HG03108 (cell line): ENCODE measurements at regions not wholly inside any gene's neighbourhood (a gene's known extent, or its start where the extent isn't known, plus 50 kb on each side); places are given as distances from the start of the nearest gene placed in this dataset.

Source experiments
- ATAC-seq: cut with Tn5 transposase; IDR thresholded peaks from one replicate; pipeline ENCODE4 v1.9.1; 2021; ENCODE audit warnings: moderate library complexity; ENCODE audit not compliant: unreplicated experiment

DNA sequence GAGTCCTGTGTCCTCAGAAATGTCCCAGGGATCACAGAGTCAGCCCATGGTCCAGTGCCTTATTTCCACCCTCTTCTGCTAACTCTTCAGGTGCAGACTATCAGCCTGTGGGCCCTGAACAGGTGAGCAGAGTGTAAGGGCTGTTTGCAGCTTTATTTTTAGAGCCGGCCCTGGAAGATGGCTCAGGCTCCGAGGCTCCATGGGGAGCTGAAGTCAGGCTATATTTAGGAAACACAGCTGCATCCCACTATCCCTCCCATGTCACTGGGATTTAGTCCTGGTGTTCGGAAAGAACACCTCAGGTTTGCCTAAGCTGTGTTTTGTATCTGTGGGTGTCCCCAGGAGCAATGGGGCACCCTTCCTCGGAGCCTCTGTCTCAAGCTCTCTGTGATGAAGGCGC is 126.9 kb downstream of the RPS24 start:
- no peak for ATAC-seq

DNA sequence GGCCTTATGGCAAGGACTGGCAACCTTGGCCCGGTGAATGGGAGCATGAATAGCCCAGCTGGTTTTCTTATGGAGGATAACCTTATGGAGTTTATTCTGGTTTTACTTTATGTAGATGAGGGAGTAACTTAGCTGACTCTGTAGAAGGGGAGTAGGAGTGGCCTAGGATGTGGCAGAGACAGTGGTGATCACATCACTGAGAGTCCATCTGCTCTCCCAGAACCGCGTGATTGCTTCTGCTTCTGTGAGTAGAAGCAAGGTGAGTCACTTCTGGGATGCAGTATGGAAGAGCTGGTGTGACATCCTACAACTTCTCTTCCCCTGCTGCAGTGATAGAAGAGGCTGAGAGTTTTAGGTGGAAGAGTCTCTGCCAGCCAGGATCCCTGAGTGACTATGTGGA is 129.2 kb downstream of the RPS24 start:
- no peak for ATAC-seq

DNA sequence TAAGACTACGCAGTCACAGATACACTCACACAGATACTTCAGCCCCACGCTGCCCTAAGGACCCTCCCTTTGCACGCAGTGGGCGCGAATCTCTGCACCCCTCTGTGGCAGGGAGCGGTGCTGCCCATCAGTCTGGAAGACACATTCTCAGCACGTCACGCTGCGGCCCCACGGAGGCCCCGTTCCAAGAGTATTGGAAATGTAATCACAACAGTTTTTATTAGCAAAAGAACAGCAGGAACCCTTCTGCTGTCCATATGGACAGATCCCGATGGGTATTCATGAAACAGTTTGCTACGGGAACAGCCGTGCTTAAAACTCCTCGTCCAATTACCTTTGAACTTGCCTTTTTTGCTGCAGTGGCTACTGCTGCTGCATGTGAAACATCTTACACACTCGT is 131.0 kb downstream of the RPS24 start:
- ATAC-seq = no peak

DNA sequence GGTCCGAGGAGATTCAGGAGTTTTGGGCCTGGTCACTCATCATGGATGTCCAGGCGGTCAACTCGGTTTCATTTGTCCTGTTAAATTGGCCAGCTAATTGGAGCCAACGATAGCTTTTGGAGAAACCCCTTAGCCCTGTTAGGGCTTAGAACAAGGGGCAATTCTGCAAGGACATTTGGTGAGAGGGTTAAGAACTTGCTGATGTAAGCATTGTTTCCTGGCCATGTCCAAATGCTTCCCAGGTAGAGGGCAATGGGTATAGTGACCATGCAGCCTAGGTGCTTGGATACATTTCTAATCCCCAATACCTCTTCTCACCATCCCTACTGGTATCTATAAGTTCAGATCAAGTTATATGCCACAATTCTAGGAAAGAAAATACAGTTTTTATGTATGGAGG is 131.5 kb downstream of the RPS24 start:
- ATAC-seq = no peak

DNA sequence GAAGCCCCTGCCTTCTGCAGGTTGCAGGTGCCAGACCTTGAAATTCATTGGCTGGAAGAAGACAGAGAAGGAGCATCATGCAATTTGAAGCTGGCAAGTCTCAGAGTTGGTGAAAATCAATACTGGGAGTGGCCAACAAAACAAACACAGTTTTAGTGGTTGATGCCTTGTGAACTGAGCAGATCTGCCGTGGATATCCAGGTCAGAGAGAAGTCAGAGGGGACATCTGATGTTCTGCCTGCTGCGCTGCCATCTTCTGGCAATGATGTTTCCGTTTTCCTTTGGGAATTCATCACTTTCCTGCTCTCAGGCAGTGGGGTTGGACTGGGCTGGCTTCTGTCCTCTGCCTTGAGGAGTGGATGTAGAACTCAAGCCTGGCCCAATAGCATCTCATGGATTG is 132.0 kb downstream of the RPS24 start:
- ATAC-seq = no peak

DNA sequence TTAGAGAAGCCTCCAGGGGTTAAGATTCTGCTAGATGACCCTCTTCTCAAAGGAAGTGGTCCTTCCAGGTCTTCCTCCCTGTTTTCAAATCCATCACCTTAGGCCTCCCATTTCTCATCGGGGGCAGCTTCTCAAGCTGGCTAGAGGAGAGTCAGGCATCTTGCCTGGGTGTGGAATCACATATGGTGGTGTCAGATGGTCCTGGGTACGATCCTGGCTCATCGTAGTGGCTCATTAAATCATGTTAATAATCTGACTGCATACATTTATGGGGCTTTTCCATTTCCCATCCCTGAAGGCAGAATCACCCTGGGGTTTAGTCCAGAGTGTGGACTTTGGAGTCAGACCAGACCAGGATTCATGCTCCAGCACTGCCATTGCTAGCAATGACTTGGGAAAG is 132.6 kb downstream of the RPS24 start:
- ATAC-seq = no peak

DNA sequence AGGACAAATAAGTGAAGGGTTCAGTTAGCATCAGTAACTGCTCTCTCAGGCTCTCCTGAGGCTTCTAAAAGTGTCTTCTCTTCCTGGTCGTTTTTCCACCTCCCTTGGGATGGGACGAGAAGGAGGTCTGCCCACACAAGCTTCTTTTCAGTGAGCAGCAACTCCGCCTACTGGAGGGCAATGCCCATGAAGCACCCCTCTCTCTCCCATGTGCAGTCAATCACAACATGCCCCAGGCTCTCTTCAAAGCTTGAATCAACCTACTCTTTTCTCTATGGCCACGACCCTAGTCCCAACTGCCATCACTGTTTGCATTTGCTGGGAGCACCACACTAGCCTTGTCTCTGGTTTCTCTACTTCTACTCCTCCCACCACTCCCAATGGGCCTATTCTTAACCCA is 135.6 kb downstream of the RPS24 start:
- no peak for ATAC-seq

DNA sequence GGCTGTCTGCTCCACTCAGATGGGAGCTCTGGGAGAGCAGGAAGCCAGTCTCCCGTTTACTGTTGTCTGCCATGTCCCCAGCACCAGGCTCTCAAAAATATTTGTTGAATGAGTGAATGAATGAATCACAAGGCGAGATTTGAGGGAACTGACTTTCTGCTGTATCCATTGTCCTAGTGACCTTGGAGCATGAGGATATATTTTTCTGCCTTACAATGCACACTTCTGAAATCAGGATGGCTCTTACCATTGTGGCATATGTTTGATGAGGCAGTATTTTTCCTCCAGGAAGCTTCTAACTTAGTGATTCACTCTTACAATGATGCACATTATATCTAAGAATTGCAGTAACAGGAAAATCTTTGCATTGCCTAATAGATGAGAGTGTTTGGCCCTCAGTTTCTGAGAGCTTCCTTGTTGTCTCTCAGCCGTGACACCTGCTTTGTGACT is 136.4 kb downstream of the RPS24 start:
- ATAC-seq = no peak

DNA sequence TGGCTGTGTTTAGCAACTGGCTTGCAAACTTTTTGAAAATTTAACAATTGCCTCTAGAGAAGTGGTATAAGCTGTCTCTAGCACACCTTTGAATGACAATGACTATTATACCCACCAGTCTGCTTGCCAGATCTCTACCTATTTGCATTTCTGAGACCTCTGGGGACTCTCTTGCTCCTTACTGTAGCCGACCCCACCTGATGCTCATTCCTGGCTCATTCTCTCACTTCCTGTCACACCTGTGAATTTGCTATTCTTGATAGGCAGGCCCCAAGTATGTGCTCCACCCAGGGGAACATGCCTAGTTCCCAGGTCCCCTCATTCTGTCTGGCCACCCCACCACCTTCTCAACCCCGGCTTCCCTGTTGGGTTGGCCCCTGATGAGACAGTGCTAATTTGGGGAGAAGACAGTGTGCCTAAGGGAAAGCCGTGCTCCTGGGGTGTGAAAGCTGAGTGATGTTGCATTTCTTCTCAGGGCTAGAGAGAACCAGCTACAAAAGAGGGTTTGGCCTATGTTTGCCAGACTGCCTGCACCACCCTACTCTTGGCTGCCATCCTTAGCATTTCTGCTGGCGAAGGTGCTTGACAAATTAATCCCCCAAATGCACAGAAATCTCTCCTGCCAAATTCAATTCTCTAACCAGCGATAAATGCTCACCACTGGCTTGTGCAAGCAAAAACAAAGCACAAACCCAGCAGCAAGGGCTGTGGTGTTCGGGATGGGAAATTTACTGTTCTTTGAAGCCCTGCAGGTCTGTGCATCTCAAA is 138.2 kb downstream of the RPS24 start:
- ATAC-seq = no peak

DNA sequence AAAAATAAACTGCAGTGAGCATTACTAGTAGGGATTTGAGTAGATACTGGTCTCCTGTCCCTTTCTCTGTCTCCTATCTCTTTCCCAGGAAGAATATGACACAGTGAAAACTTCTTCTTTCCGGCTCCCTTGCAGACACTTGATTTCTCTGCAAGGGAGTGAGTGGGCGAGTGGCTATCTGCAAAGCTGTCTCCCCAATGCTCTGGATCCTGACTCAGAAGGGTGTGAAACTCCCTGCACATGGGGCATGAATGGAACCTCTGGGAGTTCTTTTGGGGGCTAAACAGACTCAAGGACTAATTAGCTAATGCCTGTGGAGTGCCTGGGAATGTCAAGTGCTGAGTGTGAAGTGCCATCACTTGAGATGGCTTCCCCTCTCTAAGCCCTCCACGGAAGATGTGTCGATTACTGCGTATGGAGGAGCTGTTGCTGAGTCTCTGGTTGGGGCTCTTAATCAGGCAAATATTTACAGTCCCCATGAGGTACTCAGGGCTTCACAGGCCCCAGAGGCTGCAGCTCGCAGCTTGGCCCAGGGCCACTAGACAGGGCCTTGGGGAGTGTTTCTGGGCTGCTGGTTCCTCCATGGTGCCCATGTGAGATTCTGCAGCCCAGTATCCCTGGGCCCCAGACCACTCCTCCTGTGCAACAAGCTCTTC is 139.8 kb downstream of the RPS24 start:
- ATAC-seq = no peak

DNA sequence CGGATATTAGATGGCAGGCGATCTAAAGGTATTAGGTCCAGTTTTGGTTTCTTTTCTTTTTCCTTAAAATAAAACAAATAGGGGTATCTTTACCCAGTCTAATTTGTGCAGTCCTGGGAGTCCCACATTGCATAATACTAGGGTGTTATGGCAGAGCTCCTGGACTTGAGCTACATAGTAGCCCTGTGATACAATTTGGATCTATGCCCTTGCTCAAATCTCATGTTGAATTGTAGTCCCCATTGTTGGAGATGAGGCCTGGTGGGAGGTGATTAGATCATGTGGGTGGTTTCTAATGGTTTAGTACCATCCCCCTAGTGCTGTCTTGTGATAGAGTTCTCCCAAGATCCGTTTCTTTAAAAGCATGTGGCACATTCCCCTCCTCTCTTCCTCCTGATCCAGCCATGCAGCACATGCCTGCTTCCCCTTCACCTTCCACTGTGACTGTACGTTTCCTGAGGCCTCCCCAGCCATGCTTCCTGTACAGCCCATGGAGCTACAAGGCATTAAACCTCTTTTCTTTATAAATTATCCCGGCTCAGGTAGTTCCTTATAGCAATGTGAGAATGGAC is 141.9 kb downstream of the RPS24 start:
- ATAC-seq = no peak

DNA sequence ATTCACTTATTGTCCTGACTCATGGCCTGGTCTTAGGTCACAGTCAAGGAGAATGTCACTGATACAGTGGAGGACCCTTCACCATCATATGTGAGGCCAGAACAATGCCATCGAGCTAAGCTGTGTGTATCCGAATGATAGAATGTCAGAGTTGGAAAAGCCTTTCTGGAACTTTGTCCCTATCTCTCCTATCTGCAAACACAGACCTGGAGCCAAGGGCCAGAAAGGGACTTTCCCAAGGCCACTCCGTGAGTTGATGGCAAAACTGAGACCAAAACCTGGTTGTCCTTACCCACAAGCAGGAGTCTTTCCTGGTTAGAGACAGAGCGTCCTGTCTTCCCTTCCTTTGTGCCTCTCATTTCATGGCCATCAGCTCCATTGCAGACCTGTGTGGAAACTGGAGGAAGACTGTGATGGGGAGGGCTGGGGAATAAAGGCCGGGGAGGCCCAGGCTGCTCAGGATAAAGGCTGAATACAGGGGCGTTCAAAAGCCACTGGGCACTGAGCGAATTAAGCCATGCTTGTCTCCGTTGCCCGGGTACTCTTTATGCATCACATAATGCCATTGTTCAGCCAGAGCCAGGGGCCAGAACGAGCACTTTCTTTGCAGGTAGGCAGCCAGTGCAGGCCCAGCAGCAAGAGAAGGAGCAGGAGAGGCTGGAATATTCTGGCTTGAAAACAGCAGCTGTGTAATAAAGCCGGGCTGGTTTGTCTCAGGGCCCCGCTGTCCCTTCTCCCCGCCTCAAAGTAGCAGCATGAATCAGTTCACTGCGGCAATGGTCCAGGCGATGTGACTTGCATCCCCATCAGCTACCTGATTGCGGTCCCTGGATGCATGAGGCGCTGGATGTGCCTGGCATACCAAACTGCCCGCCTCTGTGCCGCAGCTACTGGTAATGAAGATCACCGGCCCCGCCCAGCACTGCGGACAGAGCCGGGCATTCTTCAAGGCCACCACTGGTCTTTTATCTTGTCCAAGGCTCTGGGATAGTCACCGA is 143.0 kb downstream of the RPS24 start:
- ATAC-seq = no peak

DNA sequence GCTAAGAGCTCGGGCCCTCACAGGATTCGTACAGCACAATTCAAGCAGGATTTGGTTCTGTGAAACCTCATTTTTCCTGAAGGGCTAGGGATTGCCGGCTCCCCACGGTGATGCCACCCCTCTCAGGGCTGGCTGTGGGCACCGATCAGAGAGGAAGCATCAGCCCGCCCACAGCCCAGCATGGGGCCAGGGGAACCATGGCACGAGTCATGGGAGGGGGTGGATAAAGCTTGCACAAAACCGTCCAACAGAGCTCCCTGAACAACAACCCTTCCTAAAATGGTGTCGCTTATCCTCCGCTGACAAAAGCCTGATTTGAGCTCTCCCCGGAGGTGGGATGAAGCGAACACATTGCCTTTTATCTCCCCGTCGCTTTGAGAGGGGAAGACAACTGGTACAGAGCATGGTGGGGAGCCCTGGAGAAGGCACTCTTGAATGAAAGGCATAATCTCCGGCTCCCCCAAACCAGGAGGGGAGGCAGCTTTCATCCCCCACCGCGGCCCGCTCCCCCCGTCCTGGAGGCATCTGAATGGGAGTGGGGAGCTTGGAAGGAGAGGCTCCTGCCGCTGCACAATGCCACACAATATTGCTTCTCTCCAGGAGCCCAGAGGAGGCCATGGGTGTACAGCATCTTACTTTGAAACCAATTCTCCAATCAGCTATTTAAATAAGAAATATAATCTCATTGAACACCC is 144.0 kb downstream of the RPS24 start:
- ATAC-seq = no peak

DNA sequence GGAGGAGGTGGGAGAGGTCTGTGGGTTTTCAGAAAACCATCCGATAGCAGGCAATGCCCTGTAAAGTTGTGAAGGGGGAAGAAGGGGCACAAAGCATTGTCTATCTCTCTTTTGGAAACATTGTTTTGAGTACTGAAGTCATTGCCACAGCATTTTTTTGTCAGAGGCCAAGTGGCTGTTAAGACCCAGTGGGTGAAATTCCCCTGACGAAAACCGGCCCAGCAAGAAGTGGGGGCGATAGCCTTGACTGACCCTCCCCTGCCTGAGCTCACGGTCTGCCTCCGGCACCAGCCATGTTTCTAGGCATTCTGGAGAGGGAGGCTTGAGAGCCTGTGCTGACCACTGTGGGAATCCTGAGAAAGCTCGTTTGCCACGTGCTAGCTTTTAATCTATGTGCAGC is 144.7 kb downstream of the RPS24 start:
- no peak for ATAC-seq

DNA sequence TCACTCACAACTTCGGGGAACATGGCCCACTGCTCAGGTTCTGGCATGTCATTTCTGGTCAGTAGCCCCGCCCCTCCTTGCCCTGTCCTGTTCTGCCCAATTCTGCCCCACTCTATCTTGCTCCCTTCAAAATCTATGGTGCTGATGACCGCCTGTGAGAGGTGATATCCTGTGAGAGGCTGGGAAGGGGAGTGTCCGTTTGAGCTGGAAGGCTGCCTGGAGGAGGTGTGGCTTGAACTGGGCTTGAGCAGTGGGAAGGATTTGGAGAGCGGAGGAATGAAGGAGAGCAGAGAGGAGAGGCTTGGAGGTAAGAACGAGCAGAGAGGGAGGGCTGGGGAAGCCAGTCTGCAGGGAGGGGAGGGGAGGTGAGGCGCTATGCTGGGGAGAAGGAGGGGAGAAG is 145.3 kb downstream of the RPS24 start:
- no peak for ATAC-seq

DNA sequence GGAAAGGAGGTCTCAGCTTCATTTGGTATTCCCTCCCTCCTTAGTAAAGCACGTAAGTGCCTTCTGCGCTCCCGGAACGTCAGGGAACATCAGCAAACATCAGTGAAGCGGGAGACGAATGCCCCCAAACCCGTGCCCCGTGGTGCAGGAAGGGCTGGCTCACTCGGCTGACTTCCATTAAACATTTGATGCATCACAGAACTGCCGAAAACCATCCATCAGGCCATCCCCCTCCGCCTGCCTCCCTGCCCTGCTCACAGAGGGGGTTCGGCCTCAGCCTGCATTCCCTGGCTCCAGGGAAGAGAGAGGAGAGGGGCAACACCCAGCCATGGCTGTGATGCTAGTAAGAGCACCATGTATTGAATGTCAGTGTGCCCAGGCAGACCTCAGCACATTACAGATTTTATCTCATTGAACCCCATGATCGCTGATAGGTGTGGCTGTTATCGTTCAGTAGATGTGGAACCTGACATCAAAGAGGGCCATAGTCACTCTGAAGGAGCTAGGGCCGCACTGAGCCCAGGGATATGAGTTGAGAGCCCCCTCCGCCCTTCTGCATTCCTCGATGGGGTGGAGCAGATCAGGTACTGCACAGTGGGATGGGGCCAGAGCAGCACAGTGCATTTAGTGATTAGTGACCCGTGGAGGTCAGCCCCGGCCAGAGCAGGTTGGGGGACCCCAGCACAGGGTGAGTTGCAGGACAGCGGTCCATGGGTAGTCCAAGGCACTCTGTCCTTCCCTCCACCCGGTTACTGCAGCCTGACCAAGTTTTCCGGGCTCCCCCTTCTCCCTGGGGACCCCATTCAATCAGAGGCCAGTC is 146.4 kb downstream of the RPS24 start:
- no peak for ATAC-seq

DNA sequence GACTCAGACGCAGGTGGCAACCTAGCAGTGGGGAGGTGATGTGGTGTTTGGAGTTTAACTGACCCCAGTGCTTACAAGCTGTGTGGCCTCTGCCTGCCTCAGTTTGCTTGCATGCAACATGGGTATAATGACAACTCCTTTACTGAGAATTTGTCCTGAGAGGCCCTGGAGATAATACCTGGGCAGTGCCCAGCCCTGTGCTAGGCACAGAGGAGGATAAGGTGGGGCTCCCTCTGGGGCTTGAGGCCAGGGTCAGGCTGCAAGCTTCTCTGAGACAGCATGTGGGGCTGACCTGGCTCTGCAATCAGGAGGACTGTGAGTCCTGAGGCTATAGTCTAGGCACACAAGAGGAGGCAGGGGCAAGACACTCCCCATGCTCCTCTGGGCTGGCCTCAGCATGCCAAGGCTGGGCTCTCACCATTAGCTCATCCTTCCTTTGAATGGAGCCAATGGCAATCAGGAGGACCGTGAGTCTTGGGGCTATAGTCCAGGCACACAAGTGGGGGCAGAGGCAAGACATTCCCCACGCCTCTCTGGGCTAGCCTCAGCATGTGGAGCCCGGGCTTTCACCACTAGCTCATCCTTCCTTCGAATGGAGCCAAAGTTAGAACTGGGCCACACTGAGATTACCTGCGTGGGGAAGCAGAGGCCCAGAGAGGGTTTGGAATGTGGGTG is 147.9 kb downstream of the RPS24 start:
- no peak for ATAC-seq

DNA sequence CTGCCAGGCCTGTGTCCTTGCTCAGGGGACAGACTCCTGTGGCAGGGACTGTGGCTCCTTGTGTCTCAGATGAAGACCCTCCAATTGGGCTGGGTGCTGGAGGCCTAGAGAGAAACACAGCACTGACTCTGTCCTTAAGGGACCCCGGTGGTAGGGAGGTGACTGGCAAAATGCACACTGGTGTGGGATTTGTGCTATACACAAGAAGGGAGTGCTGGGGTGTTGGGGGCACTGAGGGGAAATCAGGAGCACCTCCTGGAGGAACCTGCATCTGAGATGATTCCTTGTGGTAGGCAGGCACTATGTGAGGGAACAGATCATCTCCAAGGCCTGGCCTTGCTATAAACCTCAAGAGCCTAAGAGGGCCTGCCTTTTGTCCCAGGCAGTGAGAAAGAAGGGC is 149.2 kb downstream of the RPS24 start:
- ATAC-seq = no peak
